ENCODE measurements at regions not wholly inside any gene's neighbourhood (a gene's known extent, or its start where the extent isn't known, plus 50 kb on each side); places are given as distances from the start of the nearest gene placed in this dataset.

DNA sequence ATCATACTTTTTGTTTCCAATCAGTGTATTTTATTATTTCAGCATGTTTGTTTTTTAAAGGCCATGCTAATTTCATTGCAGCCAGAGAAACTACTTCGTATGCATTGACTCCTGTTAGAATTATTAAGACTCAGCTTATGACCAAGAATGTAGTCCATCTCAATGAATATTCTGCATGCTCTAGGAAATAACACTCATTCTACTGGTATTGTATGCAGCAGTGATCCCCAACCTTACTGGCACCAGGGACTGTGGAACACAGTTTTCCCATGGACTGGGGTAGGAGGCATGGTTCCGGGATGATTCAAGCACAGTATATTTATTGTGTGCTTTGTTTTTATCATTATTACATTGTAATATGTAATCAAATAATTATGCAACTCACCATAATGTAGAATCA lies 356.9 kb downstream of the DSEL start:
- TF ChIP-seq, protein P1, sequence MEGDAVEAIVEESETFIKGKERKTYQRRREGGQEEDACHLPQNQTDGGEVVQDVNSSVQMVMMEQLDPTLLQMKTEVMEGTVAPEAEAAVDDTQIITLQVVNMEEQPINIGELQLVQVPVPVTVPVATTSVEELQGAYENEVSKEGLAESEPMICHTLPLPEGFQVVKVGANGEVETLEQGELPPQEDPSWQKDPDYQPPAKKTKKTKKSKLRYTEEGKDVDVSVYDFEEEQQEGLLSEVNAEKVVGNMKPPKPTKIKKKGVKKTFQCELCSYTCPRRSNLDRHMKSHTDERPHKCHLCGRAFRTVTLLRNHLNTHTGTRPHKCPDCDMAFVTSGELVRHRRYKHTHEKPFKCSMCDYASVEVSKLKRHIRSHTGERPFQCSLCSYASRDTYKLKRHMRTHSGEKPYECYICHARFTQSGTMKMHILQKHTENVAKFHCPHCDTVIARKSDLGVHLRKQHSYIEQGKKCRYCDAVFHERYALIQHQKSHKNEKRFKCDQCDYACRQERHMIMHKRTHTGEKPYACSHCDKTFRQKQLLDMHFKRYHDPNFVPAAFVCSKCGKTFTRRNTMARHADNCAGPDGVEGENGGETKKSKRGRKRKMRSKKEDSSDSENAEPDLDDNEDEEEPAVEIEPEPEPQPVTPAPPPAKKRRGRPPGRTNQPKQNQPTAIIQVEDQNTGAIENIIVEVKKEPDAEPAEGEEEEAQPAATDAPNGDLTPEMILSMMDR (IDR thresholded peaks at IDR 0.05), result no peak
- DNase-seq (ENCODE audit: low spot score) (no peak), ATAC-seq (ENCODE audit: low FRiP score) (no peak)

DNA sequence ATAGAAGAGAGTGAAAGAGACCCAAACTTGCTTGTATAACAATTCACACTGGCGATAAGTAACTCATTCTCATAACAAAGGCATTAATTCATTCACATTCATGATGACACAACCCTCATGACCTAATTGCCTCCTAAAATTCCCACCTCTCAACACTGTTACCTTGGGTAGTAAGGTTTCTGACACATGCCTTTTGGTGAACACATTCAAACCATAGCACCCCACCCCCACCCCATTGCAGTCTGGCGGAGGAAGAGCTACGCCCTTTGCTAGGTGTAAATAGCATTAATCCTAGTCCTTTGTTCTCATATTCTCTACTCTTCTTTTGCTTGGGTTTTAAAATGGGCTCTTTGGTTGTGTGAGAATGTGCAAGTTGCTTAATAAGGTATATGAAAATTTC lies 361.5 kb downstream of the DSEL start:
- DNase-seq (ENCODE audit: low spot score) (no peak), ATAC-seq (ENCODE audit: low FRiP score) (no peak)
- TF ChIP-seq, protein P1 (IDR thresholded peaks at IDR 0.05), result no peak

DNA sequence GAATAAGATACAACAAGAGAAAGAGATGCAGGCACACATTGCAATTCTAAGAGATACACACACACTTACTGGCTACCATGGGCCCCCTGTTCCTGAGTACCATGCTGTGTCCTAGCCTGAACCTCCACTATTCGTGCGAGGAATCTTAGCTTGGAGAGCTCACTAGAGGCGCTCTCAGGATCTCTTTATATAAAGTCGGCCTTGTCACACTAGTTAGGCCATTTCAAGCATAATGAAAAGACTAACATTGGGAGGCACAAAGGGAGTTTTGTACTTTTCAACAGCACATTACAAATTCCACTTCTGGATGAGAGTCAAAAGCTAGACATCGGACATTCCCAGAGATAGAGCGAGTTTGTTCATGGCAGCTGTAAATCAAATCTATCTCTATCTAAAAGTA lies 365.2 kb downstream of the DSEL start:
- DNase-seq (ENCODE audit: low spot score) (no peak), ATAC-seq (ENCODE audit: low FRiP score) (no peak)
- TF ChIP-seq, protein P1 (IDR thresholded peaks at IDR 0.05), result no peak

DNA sequence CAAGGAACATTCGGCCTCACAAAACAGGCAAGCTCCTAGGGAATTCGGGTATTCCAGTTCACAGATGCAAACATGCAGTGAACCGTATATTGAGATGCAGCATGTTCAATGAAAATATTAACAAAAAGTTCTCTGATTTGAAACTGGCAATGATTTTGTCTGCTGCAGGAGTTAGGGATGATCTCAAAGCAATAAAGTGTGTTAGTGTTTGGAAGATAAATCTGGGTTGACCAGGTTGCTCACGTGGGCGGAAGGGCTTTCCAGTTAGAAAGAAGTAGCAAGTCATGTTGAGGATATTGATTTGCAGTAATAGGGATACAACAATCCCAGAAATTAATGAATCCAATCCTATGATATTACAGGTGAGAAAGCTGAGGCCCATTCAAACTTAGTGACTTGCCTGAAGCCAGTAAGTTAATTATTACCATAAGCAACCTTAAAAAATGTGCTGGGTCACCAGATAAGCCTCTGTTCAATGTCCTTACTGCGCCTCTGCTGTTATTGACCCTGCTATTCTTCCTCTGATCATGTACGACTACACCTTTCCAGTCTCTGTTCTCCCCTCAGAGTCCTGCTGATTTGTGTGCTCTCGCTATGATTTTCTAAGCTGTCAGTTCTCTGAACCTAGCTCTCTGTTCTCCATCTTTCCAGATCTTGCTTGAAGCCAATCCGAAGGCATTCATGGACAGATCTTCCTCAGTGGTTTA lies 370.8 kb downstream of the DSEL start:
- ATAC-seq (ENCODE audit: low FRiP score) (no peak), DNase-seq (ENCODE audit: low spot score) (no peak)
- TF ChIP-seq, protein P1 (IDR thresholded peaks at IDR 0.05), result no peak

DNA sequence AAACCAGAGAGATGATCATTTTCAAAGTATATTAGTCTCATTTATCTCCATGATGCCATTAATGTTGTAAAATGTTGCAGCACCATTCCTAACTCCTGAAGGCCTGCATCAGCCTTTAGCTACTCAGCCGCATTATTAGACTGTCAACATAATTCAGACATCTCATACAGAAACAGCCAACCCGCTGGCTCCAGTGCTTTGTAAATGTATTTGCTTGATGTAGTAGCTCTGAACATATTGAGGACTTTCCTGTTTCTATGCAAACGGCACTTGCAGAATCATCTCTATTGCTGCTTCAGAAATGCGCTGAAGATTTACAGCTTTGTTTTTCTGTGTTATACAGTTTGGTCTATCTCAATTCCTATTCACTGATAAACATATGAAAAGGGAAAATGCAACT lies 372.2 kb downstream of the DSEL start:
- TF ChIP-seq, protein P1 (IDR thresholded peaks at IDR 0.05), result no peak
- ATAC-seq (ENCODE audit: low FRiP score) (no peak), DNase-seq (ENCODE audit: low spot score) (no peak)

DNA sequence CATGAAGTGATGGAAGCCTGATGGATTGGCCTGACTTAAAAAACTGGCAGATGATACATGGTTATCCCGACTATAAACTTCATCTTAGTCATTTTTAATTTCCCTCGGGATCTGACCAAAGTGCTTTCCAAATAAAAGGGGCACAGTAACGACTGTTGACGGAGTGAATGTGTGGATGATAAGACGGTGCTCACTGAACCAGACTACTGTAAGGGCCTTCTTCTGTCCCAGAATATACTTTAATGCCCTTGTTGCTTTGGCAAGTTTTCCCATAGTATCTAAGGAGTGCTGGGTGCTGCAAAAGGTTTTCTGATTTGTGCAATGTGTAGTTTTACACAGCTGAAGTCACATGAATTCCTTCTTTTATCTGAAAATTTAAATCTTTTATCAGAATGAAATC lies 373.5 kb downstream of the DSEL start:
- ATAC-seq (ENCODE audit: low FRiP score) (no peak), DNase-seq (ENCODE audit: low spot score) (no peak)
- TF ChIP-seq, protein P1 (IDR thresholded peaks at IDR 0.05), result no peak

DNA sequence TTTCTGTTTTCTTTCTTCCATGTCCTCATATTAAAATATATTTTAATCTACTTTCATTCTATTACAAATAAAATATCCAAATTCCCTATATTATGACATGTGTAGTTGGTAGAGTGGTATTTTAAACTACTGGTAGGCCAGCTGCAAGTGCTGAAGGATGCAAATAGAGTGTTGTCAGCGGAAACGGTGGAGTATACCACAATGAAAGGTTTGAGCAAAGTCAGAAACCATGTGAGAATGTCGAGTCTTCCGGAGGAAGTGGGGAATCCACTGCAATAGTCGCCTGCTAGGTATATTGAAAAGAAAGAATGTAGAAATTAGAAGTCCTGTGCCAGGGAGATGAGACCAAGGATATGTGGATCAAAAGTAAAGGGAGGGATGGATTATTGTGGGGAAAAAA lies 373.9 kb downstream of the DSEL start:
- DNase-seq (ENCODE audit: low spot score) (no peak), ATAC-seq (ENCODE audit: low FRiP score) (no peak)
- TF ChIP-seq, protein P1 (IDR thresholded peaks at IDR 0.05), result no peak
